Right renal cortex interstitium (tissue), 3 donors: ENCODE measurements at regions not wholly inside any gene's neighbourhood (a gene's known extent, or its start where the extent isn't known, plus 50 kb on each side); places are given as distances from the start of the nearest gene placed in this dataset.

Experiments used
- DNase-seq, 3 donors: peaks; one replicate each; pipeline ENCODE4 v3.0.0-alpha.2; 2013; ENCODE audit warnings: low read depth in 3 of 3, low spot score in 2 of 3

- DNase-seq = no peak
Measured at GRCh38 chr15:72966641-72967040, 85.6 kb upstream of the NEO1 start.

GRCh38 chr15:72965671-72966070 lies 86.6 kb upstream of the NEO1 start:
- DNase-seq = no peak

- no peak for DNase-seq
Measured at GRCh38 chr15:72964542-72964941, 87.7 kb upstream of the NEO1 start.

- no peak for DNase-seq
Measured at GRCh38 chr15:72964135-72964534, 88.1 kb upstream of the NEO1 start.

GRCh38 chr15:72962054-72962702 lies 90.1 kb upstream of the NEO1 start:
- DNase-seq = no peak

- DNase-seq = no peak
Measured at GRCh38 chr15:72961346-72961745, 90.9 kb upstream of the NEO1 start.

GRCh38 chr15:72958634-72959033 lies 93.6 kb upstream of the NEO1 start:
- no peak for DNase-seq

- DNase-seq = no peak
Measured at GRCh38 chr15:72953306-72953705, 99.0 kb upstream of the NEO1 start.

GRCh38 chr15:72952151-72952550 lies 100.1 kb upstream of the NEO1 start:
- no peak for DNase-seq

- no peak for DNase-seq
Measured at GRCh38 chr15:72948662-72949061, 103.6 kb upstream of the NEO1 start.

- DNase-seq = no peak
Measured at GRCh38 chr15:72947709-72948108, 104.6 kb upstream of the NEO1 start.

GRCh38 chr15:72944565-72944964 lies 107.7 kb upstream of the NEO1 start:
- no peak for DNase-seq

GRCh38 chr15:72940229-72940622 lies 112.0 kb upstream of the NEO1 start:
- DNase-seq = no peak

- no peak for DNase-seq
Measured at GRCh38 chr15:72939514-72940228, 112.6 kb upstream of the NEO1 start.

GRCh38 chr15:72936691-72937679 lies 115.3 kb upstream of the NEO1 start:
- DNase-seq = no peak

GRCh38 chr15:72936237-72936636 lies 116.0 kb upstream of the NEO1 start:
- DNase-seq = no peak

- no peak for DNase-seq
Measured at GRCh38 chr15:72935521-72935920, 116.7 kb upstream of the NEO1 start.

GRCh38 chr15:72934921-72935320 lies 117.3 kb upstream of the NEO1 start:
- DNase-seq = no peak

GRCh38 chr15:72933976-72934375 lies 118.3 kb upstream of the NEO1 start:
- no peak for DNase-seq

GRCh38 chr15:72932472-72932871 lies 119.8 kb upstream of the NEO1 start:
- DNase-seq = no peak

- DNase-seq = no peak
Measured at GRCh38 chr15:72927451-72927850, 124.8 kb upstream of the NEO1 start.
